ENCODE measurements at regions not wholly inside any gene's neighbourhood (a gene's known extent, or its start where the extent isn't known, plus 50 kb on each side); places are given as distances from the start of the nearest gene placed in this dataset.

GRCh38 chr20:58069207-58069606 lies 159.2 kb downstream of the ANKRD60 start (continued):
- TF ChIP-seq CTCF (IDR thresholded peaks at IDR 0.05 in 2 of 3, conservative IDR thresholded peaks at IDR 0.05 in 1 of 3; ENCODE audit: borderline replicate concordance in 1 of 3, insufficient read depth in 1 of 3, low read depth in 2 of 3, low read length in 2 of 3) (no peak), EGR1 (IDR thresholded peaks at IDR 0.05; ENCODE audit: low read depth) (no peak), ZFX (IDR thresholded peaks at IDR 0.05) (no peak), SRF (IDR thresholded peaks at IDR 0.05; ENCODE audit: low read depth) (no peak), POLR2A (IDR thresholded peaks at IDR 0.05; ENCODE audit: borderline replicate concordance, extremely low read depth, insufficient read depth, insufficient read length) (no peak), MAX (IDR thresholded peaks at IDR 0.05) (no peak)

DNA sequence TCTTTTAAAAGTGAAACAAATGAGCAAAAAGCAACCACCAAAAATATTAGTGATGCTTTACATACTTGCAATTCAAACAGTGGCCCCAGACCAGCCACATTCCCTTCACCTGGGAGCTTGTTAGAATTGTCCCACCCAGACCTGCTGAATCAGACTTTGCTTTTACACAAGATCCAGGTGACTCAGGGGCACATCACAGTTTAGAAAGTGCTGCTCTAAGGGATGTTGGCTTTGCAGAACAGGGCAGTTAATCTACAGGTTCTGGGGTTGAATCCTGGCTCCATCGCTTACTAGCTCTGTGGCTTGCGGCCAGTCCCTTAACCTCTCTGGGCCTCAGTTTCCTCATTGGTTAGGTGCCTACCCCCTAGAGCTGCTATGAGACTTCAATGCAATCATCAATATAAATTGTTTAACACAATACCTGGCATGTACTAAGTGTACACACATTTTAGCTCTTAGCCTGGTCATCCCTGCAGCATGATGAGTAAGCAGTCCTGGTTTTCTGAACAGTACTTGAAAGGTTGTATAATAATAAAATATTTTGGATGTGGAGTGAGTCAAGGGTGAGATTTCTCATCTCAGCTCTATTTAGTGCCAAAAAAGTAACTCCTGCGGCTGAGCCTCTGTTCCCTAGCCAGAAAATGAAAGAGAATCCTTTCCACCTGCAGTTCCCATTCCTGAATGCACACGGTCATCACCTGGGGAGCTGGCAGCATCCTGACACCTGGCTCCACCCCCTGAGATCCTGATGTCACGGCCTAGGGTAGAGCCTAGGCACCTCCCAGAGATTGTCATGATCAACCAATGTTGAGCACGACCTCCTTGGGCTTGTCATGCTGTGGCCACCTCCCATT lies 162.7 kb downstream of the ANKRD60 start:
- Histone ChIP-seq H3K27me3 (ENCODE audit: insufficient read depth, low read length) (peaks cover 32% of the 10 kb centered on the region; the same call in 1 of the 2 replicates), H3K36me3 (ENCODE audit: control insufficient read depth in 1 of 2, insufficient read depth in 2 of 2, low read length in 2 of 2) (no peaks in the 10 kb centered on the region), H4K20me1 (ENCODE audit: insufficient read depth) (no peaks in the 10 kb centered on the region), H3K27ac (ENCODE audit: low read depth, low read length) (no peak overlapping the region), H3K4me3 (replicated peaks in 1 of 2; ENCODE audit: low read depth in 1 of 2, low read length in 2 of 2) (no peak overlapping the region), H3K4me2 (ENCODE audit: low read length) (no peak overlapping the region), H3K9me2 (ENCODE audit: insufficient read depth) (no peaks in the 10 kb centered on the region), H3K9ac (ENCODE audit: low read length) (no peak overlapping the region), H3K79me2 (ENCODE audit: insufficient read depth, low read length) (no peaks in the 10 kb centered on the region), H2AFZ (ENCODE audit: low read depth, low read length, poor library complexity, severe bottlenecking) (no peak overlapping the region), H3K9me3 (ENCODE audit: control insufficient read depth in 1 of 2, insufficient read depth in 1 of 2, low read depth in 1 of 2, low read length in 2 of 2) (no peaks in the 10 kb centered on the region), H3K4me1 (ENCODE audit: control insufficient read depth in 1 of 2, insufficient read depth in 2 of 2, low read length in 2 of 2) (no peaks in the 10 kb centered on the region)
- ChIA-PET POLR2A (no interaction called here), RAD21 (ENCODE audit: low non-redundant PET in 1 of 2, low total read pairs in 2 of 2, uncharacterized antibody in 2 of 2, unreplicated experiment in 2 of 2) (no interaction called here), CTCF (no interaction called here)
- DNase-seq (ENCODE audit: low read depth, low spot score) (no peak), ATAC-seq (no peak; the same call in 1 of the 2 replicates)
- no TSS peak for BruUV-seq (replicated peaks)
- intact Hi-C loops (cut with micrococcal nuclease): no loop called here
- TF ChIP-seq ZNF274 (IDR thresholded peaks at IDR 0.05; ENCODE audit: low read depth, low read length) (no peak), ELF1 (IDR thresholded peaks at IDR 0.05; ENCODE audit: borderline replicate concordance, low read depth) (no peak), POLR2A (IDR thresholded peaks at IDR 0.05; ENCODE audit: borderline replicate concordance, extremely low read depth, insufficient read depth, insufficient read length) (no peak), EGR1 (IDR thresholded peaks at IDR 0.05; ENCODE audit: low read depth) (no peak), ZFX (IDR thresholded peaks at IDR 0.05) (no peak), EZH2phosphoT487 (IDR thresholded peaks at IDR 0.05; ENCODE audit: borderline replicate concordance) (no peak), ZBTB33 (IDR thresholded peaks at IDR 0.05; ENCODE audit: extremely low read depth, insufficient replicate concordance, low read length) (no peak), SP1 (IDR thresholded peaks at IDR 0.05; ENCODE audit: low read depth) (no peak), REST (IDR thresholded peaks at IDR 0.05; ENCODE audit: low read depth) (no peak), ATF3 (IDR thresholded peaks at IDR 0.05) (no peak), CEBPB (IDR thresholded peaks at IDR 0.05; ENCODE audit: low read depth) (no peak)

All from HCT116 (cell line).